Stomach smooth muscle (tissue), 2 donors: ENCODE measurements at regions not wholly inside any gene's neighbourhood (a gene's known extent, or its start where the extent isn't known, plus 50 kb on each side); places are given as distances from the start of the nearest gene placed in this dataset.
"Not testable (repeated sequence)": the region's sequence is repeated elsewhere in the genome, so short reads cannot be mapped to it uniquely, and the experiment has no call there.

Experiments used
- H3K27ac ChIP-seq: one replicate; pipeline ENCODE4 v1.7.0; 2013; ENCODE audit warnings: mild to moderate bottlenecking, low read length, inconsistent platforms
- H3K27me3 ChIP-seq, 2 donors: one replicate each; pipeline ENCODE4 v1.7.0; 2013; ENCODE audit warnings: low read length in 2 of 2; ENCODE audit not compliant: insufficient read depth in 2 of 2, control insufficient read depth in 1 of 2
- H3K36me3 ChIP-seq, 2 donors: one replicate each; pipeline ENCODE4 v1.7.0; 2013; ENCODE audit warnings: low read length in 2 of 2; ENCODE audit not compliant: control insufficient read depth in 2 of 2, insufficient read depth in 2 of 2
- H3K4me1 ChIP-seq: one replicate; pipeline ENCODE4 v1.7.0; 2013; ENCODE audit warnings: low read length; ENCODE audit not compliant: control insufficient read depth, insufficient read depth
- H3K4me3 ChIP-seq, 2 donors: one replicate each; pipeline ENCODE4 v1.7.0; 2013; ENCODE audit warnings: low read length in 2 of 2
- H3K9ac ChIP-seq, 2 donors: one replicate each; pipeline ENCODE4 v1.7.0; 2013; ENCODE audit warnings: low read length in 2 of 2, mild to moderate bottlenecking in 1 of 2
- H3K9me3 ChIP-seq, 2 donors: one replicate each; pipeline ENCODE4 v1.7.0; 2013; ENCODE audit warnings: low read length in 2 of 2; ENCODE audit not compliant: control insufficient read depth in 2 of 2
- donor health status: healthy.
- donor health status: Pancreatic carcinoma.

GRCh38 chr9:108783731-108784495 is 71.9 kb downstream of the ACTL7B start:
- no peaks in the 10 kb centered on the region for H3K27me3 ChIP-seq
- H3K4me3 ChIP-seq: no peak overlapping the region
- peak overlapping the region in 1 of 2 donors; percentile 13 for H3K9ac ChIP-seq
- no peaks in the 10 kb centered on the region for H3K36me3 ChIP-seq
- no peak overlapping the region for H3K27ac ChIP-seq
- no peaks in the 10 kb centered on the region for H3K9me3 ChIP-seq
- H3K4me1 ChIP-seq: peaks cover 3% of the 10 kb centered on the region

DNA sequence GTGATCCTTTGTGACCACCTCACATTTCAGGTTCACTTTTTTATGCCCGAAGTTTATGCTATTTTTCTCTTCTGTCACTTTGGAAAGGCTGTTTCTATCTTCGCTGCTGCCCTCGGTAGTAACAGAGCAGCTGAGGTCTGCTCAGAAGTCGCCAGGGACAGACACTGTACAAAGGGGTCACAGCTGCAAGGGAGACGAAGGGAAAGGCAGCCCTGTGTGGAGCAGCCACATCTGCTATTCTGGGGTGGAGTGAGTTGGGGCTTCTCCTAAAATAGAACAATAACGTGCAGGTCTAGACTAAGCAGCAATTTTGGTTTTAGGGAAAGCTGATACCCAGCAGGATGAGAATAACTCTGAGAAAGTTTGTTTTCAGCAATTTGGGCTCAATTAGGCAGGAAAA is 72.5 kb downstream of the ACTL7B start:
- Histone ChIP-seq H3K9me3 (no peaks in the 10 kb centered on the region), H3K36me3 (no peaks in the 10 kb centered on the region), H3K9ac (peak overlapping the region; percentile 9 to 13), H3K27ac (no peak overlapping the region), H3K4me1 (peaks cover 3% of the 10 kb centered on the region), H3K27me3 (no peaks in the 10 kb centered on the region), H3K4me3 (no peak overlapping the region)

DNA sequence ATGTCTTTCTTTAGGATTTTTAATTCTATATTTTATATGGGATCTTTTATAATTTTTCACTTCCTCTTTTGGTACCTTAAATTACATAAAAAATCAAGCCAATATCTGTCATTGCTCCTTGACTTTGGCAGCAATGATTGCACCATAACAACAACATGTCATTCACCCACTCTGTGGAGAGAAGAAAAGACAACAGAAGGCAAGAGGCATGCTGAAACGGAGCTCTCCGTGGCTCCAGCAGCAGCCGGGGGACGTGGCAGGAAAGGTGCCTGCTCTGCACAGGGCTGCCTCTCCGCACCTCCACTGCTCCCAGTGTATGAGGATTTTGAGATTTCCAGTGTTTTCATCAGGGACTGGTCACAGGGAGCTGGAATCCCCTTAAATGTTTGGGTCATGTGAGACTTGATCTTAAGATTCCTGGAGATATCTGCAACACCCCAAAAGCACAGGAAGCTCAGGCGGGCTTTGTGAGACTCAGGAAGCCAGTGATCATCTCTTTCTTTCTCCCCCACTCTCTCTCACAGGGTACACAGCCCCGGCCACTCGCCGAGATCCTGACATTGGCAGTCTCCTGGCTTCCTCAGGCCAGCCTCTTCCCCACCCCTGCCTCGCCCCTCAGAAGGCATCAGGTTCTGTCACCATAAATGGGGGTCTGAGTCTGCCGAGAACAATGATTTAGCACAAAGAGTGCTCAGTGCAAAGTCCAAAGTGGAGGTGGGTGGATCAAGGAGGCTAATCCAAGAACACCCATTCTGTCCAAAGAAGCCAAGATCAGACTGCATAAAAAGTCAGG is 74.6 kb downstream of the ACTL7B start:
- no peaks in the 10 kb centered on the region for H3K9me3 ChIP-seq
- no peaks in the 10 kb centered on the region for H3K36me3 ChIP-seq
- H3K9ac ChIP-seq: no peak overlapping the region
- no peak overlapping the region for H3K27ac ChIP-seq
- H3K4me3 ChIP-seq: no peak overlapping the region
- peaks cover 0 to 5% of the 10 kb centered on the region in 2 donors for H3K27me3 ChIP-seq
- peaks cover 3% of the 10 kb centered on the region for H3K4me1 ChIP-seq

DNA sequence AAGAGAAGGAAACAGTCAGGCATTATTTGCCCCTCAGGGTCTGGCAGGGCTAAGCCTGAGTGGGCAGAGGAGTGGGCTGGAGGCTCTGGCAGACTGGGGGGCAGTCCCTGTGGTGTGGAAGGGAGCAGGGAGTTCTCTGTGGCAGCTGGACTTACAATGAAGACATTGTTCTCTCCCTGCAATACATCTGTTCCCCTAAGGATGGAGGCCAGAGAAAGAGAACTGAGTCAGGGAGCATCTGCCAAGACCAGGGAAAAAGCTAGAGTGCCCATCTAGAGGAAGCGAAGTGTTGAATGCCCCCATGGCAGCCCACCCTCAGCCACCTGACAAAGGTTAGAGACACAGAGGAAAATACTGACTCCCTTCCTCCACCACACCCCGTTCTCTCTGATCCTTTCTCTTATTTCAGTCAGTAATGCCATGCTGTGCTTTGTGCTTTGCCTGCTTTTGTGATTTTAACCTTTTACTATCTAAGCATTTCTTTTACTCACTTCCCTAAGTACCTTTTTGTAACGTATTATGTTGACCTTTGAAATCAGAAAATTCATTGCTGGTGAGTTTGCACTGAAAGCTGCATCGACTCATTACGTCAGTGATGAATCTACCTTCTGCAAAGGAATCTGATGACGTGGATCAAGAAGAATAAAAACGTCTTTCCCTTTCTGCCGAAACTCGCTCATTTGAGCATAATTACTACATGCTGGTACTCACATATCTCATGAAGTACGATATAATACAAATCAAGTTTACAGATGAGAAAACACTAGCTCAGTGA is 76.0 kb downstream of the ACTL7B start:
- H3K27me3 ChIP-seq: peaks cover 0 to 5% of the 10 kb centered on the region in 2 donors
- H3K9me3 ChIP-seq: no peaks in the 10 kb centered on the region
- no peak overlapping the region for H3K27ac ChIP-seq
- H3K9ac ChIP-seq: no peak overlapping the region
- peaks cover 5% of the 10 kb centered on the region for H3K4me1 ChIP-seq
- H3K4me3 ChIP-seq: no peak overlapping the region
- H3K36me3 ChIP-seq: no peaks in the 10 kb centered on the region

- H3K27me3 ChIP-seq: peaks cover 0 to 5% of the 10 kb centered on the region in 2 donors
- no peak overlapping the region for H3K27ac ChIP-seq
- H3K4me3 ChIP-seq: no peak overlapping the region
- H3K4me1 ChIP-seq: peaks cover 8% of the 10 kb centered on the region
- H3K9ac ChIP-seq: no peak overlapping the region
- H3K36me3 ChIP-seq: no peaks in the 10 kb centered on the region
- H3K9me3 ChIP-seq: no peaks in the 10 kb centered on the region
Observed at GRCh38 chr9:108776920-108777639, 78.7 kb downstream of the ACTL7B start.

- no peaks in the 10 kb centered on the region for H3K9me3 ChIP-seq
- H3K36me3 ChIP-seq: no peaks in the 10 kb centered on the region
- no peak overlapping the region for H3K4me3 ChIP-seq
- H3K4me1 ChIP-seq: peaks cover 5% of the 10 kb centered on the region
- no peak overlapping the region for H3K9ac ChIP-seq
- H3K27me3 ChIP-seq: peaks cover 0 to 5% of the 10 kb centered on the region in 2 donors
- no peak overlapping the region for H3K27ac ChIP-seq
Observed at GRCh38 chr9:108775901-108776306, 79.9 kb downstream of the ACTL7B start.

GRCh38 chr9:108774088-108774487 is 81.7 kb downstream of the ACTL7B start:
- H3K27ac ChIP-seq, H3K9me3 ChIP-seq, H3K4me1 ChIP-seq, H3K9ac ChIP-seq, H3K27me3 ChIP-seq, H3K4me3 ChIP-seq, H3K36me3 ChIP-seq: not testable (repeated sequence)

GRCh38 chr9:108772301-108772894 is 83.4 kb downstream of the ACTL7B start:
- Histone ChIP-seq H3K4me3 (no peak overlapping the region), H3K27me3 (peaks cover 0 to 2% of the 10 kb centered on the region in 2 donors), H3K9ac (no peak overlapping the region), H3K36me3 (no peaks in the 10 kb centered on the region), H3K4me1 (peaks cover 5% of the 10 kb centered on the region), H3K9me3 (peaks cover 4 to 5% of the 10 kb centered on the region in 2 donors), H3K27ac (no peak overlapping the region)

GRCh38 chr9:108768744-108769143 is 87.0 kb downstream of the ACTL7B start:
- H3K9ac ChIP-seq: no peak overlapping the region
- no peaks in the 10 kb centered on the region for H3K4me1 ChIP-seq
- peaks cover 4 to 5% of the 10 kb centered on the region in 2 donors for H3K9me3 ChIP-seq
- H3K36me3 ChIP-seq: no peaks in the 10 kb centered on the region
- no peak overlapping the region for H3K27ac ChIP-seq
- peaks cover 0 to 3% of the 10 kb centered on the region in 2 donors for H3K27me3 ChIP-seq
- no peak overlapping the region for H3K4me3 ChIP-seq
